ENCODE measurements at regions not wholly inside any gene's neighbourhood (a gene's known extent, or its start where the extent isn't known, plus 50 kb on each side); places are given as distances from the start of the nearest gene placed in this dataset.
A peak's percentile ranks its signal among the peaks of the same experiment; 100 is the strongest.
"Not testable (repeated sequence)": the region's sequence is repeated elsewhere in the genome, so short reads cannot be mapped to it uniquely, and the experiment has no call there.

- DNase-seq: no peak
Measured at GRCh38 chr20:10109641-10110040, 74.9 kb downstream of the ANKEF1 start.

GRCh38 chr20:10110151-10110550 is 75.4 kb downstream of the ANKEF1 start:
- no peak for DNase-seq

- peak; percentile 63 for DNase-seq
Measured at GRCh38 chr20:10111139-10111958, 76.6 kb downstream of the ANKEF1 start.

DNA sequence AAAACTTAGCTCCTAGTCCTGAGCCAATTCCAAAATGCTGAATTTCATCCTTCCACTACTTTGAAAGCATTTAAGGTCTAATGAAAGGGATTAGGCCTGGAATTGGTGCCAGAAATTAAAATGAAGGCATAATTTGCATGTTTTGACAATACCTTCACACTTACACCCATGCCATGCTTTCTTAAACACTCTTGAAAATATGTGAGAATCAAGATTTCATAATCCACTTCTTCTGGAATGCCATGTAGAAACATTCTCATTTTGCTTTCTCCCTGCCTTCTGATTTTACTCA is 77.1 kb downstream of the ANKEF1 start:
- DNase-seq: no peak

DNA sequence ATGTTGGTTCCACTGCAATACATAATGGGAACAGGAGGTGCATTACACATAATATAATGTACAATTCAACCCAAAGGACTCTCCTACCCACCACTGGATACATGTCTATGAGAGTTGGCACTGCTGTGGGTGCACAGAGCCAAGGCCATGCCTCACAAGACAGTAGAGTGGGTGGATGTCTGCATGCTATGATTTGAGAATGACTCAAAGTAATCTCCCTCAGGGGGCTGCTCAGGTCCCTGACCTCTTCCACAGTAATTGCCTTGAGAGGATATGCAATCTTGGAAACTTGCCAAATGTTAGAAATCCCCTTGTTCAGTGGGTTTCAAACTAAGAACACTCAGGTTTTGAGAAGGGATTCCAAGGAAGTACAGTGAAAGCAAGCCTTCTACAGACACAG is 79.0 kb downstream of the ANKEF1 start:
- no peak for DNase-seq

DNA sequence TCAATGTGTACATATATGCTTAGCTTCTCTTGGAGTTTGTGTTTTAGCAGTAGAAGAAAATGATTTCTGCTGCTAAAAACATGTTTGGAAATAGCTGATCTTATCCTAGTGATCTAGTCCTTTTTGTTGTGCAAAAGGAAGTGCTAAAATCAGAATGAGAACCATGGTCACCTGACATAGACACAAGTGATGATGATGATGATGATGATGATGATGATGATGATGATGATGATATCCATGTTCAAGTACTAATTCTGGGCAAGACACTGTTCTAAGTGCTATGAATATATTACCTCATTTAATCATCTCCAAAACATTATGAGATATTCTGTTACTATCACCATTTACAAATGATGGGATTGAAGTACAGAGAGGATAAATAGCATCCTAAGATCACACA is 79.8 kb downstream of the ANKEF1 start:
- DNase-seq: no peak

- no peak for DNase-seq
Measured at GRCh38 chr20:10115021-10115420, 80.2 kb downstream of the ANKEF1 start.

GRCh38 chr20:10119336-10119735 is 84.5 kb downstream of the ANKEF1 start:
- DNase-seq: no peak

DNA sequence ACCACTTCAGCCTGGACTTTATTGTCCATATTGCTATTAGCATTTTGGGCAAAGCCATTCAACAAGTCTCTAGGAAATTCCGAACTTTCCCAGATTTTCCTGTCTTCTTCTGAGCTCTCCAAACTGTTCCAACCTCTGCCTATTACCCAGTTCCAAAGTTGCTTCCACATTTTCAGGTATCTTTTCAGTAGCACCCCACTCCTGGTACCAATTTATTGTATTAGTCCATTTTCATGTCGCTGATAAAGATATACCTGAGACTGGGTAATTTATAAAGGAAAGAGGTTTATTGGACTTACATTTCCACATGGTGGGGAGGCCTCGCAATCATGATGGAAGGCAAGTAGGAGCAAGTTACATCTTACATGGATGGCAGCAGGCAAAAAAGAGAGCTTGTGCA is 90.1 kb downstream of the ANKEF1 start:
- not testable (repeated sequence) for DNase-seq

GRCh38 chr20:10125757-10126156 is 91.0 kb downstream of the ANKEF1 start:
- no peak for DNase-seq

DNA sequence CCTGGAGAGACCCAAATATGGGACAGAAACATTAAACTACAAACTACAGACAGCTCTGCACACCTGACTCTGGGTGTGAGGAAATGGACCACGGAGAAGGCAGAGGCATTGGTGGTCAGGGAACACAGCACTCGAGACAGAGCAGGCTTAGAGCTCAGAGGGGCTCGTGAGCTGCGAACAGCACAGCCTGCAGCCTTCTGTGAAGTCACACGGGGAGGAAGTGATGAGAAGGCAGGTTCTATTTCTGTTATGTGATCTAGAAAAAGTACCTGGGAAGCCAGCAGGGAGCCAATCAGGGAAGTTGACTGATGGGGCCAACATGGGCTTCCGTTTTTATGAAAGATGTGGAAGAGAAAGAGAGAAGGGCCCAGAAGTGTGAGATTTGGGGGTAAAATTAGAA is 88.9 kb upstream of the SNAP25 start:
- DNase-seq: no peak

DNA sequence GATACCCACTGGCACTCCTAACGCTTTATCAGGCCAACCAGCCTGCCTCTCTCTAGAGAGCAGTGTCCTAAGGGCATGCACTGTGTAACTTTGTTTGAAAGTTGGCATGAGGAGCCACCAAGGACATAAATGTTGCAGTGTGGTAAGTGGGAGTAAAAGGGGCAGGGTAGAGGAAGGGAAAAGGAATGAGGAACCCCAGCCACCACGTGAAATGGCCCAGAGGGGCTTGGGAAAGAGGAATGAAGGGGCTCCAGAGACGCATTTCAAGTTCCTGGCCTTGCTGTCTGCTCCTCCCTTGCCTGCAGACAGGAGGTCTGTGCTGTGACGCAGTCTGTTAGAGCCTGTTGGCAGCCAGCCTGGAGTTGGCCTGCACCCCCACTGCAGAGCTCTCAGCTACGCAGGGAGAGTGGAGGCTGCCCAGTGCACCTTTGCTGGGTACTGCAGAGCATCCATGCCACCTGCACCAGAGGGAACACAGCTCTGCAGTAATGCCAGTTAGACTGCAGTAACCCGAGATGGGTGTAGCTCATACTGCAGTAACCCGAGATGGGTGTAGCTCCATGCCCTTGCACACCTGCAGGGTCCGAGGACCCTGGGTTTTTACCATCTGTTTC is 86.8 kb upstream of the SNAP25 start:
- peak; percentile 44 for DNase-seq

DNA sequence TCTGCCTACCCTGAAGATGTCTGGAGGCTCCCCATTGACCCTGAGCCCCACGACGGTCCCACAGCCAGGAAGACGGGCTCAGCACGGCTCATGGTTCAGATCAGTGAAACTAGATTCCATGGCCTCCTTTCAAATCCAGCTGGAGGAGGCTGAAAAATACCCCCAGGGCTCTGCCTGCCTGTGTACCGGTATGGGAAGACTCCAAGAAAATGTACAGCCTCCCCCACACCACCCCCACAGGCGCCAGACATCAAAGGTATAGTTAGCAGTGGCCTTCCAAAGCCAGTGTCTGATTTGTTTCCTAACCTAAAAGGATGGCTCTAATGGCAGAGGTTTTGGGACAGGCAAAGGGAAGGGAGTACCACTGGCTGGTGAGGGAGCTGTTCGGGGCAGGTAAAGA is 86.2 kb upstream of the SNAP25 start:
- DNase-seq: no peak

- DNase-seq: no peak
Measured at GRCh38 chr20:10133532-10133931, 85.1 kb upstream of the SNAP25 start.

DNA sequence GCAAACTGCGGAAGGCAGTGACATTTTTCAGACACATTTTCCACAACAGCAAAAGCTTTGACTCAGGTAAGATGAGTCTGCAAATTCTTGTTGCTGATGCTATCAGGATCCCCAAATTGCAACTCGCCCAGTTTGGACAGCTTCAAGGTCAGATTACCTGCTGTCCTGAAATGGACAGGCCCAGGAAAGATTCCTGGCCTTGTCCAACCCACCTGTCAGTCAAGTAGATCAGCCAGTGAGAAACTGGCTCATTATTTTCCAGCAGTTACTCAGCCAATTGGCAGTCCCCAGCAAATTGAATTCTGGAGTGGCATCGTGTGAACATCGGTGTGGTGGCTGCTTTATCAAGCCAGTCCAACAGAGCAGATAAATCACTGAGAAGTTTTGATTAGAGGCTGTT is 84.5 kb upstream of the SNAP25 start:
- no peak for DNase-seq

GRCh38 chr20:10135438-10135837 is 83.2 kb upstream of the SNAP25 start:
- no peak for DNase-seq

GRCh38 chr20:10137032-10137431 is 81.6 kb upstream of the SNAP25 start:
- DNase-seq: no peak

DNA sequence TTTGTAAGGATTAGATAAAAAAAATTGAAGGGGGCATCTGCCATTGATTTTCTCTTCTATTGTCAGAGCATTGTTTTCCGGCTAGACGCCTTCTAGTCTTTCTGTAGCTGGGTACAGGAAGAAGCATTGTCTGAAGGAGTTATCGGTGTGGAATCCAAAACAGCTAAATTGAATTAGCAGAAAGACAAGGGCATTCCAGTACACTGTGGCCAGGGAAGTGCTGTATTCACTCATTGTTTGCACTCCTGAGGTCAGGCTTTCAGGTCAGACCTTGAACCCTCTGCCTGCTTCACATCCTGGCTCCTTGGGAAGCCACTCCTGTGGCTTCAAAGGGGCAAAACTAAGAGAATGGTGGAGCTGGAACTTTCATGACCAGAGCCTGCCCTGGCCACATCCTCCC is 81.1 kb upstream of the SNAP25 start:
- DNase-seq: no peak

- DNase-seq: no peak
Measured at GRCh38 chr20:10157549-10157948, 61.1 kb upstream of the SNAP25 start.

DNA sequence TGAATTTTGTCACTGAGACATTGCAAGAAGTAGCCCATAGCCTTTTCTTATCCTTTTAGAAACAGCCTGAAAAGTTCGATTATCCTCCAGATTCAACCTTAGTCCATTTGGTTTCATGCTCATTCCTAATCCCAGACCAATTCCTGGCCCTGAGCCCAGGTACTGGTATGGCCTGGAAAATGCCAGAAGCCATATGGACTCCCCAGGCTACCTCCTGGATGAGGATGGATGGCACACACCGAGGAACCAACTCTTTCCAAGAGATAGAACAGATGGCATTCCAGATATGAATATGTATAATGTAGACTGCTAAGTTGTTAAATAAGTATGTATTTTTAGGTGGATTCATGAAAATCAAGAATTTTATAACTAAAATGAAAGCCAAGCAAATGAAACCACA is 51.6 kb upstream of the SNAP25 start:
- DNase-seq: no peak

DNA sequence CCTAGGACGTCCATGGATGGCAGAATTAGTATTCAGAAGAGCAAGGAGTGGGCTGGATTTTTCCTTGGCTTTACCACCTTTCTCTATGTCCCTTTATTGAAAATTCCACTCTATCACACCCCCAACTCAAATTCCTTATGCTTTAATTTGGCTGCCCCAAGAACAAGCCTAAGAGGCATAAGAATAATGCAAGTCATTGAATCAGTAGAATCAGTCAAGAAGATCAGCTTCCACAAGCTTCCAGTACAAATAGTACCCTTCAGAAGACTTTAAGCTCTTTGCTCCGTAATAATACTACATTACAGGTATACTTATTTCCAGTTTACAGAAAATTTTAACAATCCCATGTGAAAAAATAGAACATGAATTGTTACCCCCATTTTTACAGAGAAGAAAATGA is 51.0 kb upstream of the SNAP25 start:
- no peak for DNase-seq

Measured in NCI-H2029 treated with DMSO at 0.1 percent for 48 hours (cell line).